ENCODE measurements at regions not wholly inside any gene's neighbourhood (a gene's known extent, or its start where the extent isn't known, plus 50 kb on each side); places are given as distances from the start of the nearest gene placed in this dataset.

- Histone ChIP-seq H3K27ac (ENCODE audit: insufficient read depth, low read depth, low read length) (no peak overlapping the region), H3K9me1 (replicated peaks; ENCODE audit: control insufficient read depth, extremely low read depth, insufficient read depth, low read length) (no peaks in the 10 kb centered on the region), H3K4me3 (replicated peaks in 1 of 3; ENCODE audit: insufficient read depth in 1 of 3, low read depth in 1 of 3, low read length in 3 of 3) (no peak overlapping the region), H3K36me3 (ENCODE audit: control insufficient read depth in 2 of 2, extremely low read depth in 1 of 2, insufficient read depth in 2 of 2, low read length in 2 of 2) (no peaks in the 10 kb centered on the region), H3K4me1 (ENCODE audit: control insufficient read depth, extremely low read depth, insufficient read depth, low read length) (no peaks in the 10 kb centered on the region), H3K4me2 (ENCODE audit: insufficient read depth, low read length) (no peak overlapping the region), H3K79me2 (ENCODE audit: control insufficient read depth, insufficient read depth, low read length) (no peaks in the 10 kb centered on the region), H3K27me3 (ENCODE audit: control insufficient read depth in 2 of 2, insufficient read depth in 2 of 2, low read length in 2 of 2) (no peaks in the 10 kb centered on the region), H2AFZ (ENCODE audit: low read depth, low read length) (no peak overlapping the region), H4K20me1 (replicated peaks; ENCODE audit: control insufficient read depth, extremely low read depth, insufficient read depth, low read length) (no peaks in the 10 kb centered on the region), H3K9me3 (replicated peaks; ENCODE audit: control insufficient read depth, insufficient read depth, low read length) (peaks cover 2% of the 10 kb centered on the region), H3K9ac (replicated peaks; ENCODE audit: extremely low read depth, insufficient read depth, low read length) (no peak overlapping the region)
- no peak for DNase-seq (ENCODE audit: low read depth, low spot score)
- FAIRE-seq: no peak
- ChIA-PET POLR2A (no interaction called here), CTCF (no interaction called here)
- TF ChIP-seq CTCF (IDR thresholded peaks at IDR 0.05; ENCODE audit: extremely low read depth in 1 of 2, insufficient read depth in 1 of 2, low read depth in 1 of 2, low read length in 2 of 2) (no peak), GATA2 (IDR thresholded peaks at IDR 0.05; ENCODE audit: insufficient read depth, insufficient read length, low read depth, low read length) (no peak), POLR2A (IDR thresholded peaks at IDR 0.05; ENCODE audit: low read depth, low read length) (no peak), FOS (IDR thresholded peaks at IDR 0.05; ENCODE audit: borderline replicate concordance, insufficient read depth, low read length) (no peak), JUN (IDR thresholded peaks at IDR 0.05; ENCODE audit: borderline replicate concordance, insufficient read depth, insufficient read length, low read depth) (no peak), POLR2AphosphoS5 (IDR thresholded peaks at IDR 0.05; ENCODE audit: insufficient read depth, low read depth, low read length) (no peak), MAX (IDR thresholded peaks at IDR 0.05; ENCODE audit: insufficient read depth, insufficient read length) (no peak)
- intact Hi-C loops (cut with micrococcal nuclease) (no loop called here), dilution Hi-C loops (cut with MboI; ENCODE audit: extremely low pct_ligation_motif_present, low sequenced_read_pairs) (no loop called here)
- BruUV-seq (replicated peaks): no TSS peak
Measured at GRCh38 chr21:20789729-20790500, 208.3 kb upstream of the NCAM2 start.

Measured in endothelial cell of umbilical vein (primary cell).